ENCODE measurements at regions not wholly inside any gene's neighbourhood (a gene's known extent, or its start where the extent isn't known, plus 50 kb on each side); places are given as distances from the start of the nearest gene placed in this dataset.

DNA sequence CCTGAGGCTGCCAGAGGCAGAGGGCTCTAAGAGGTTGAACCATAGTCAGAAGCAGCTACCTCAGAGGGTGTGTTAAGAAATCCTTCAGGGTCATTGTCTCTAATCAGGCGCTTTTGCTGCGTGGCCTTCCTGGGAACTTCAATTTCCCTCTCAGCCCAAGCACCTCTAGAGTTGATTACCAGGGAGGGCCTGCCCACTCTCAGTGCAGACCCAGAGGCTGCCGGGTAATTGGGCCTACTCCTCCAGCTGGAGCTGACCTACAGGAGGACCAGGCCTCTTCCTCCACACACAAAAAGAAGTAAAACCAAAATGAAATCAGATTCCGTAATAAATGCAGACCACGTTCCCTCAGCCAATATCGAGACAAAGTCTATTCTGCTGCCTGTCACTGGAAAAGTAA lies 305.0 kb upstream of the CCL2 start:
- TF ChIP-seq, protein P1, sequence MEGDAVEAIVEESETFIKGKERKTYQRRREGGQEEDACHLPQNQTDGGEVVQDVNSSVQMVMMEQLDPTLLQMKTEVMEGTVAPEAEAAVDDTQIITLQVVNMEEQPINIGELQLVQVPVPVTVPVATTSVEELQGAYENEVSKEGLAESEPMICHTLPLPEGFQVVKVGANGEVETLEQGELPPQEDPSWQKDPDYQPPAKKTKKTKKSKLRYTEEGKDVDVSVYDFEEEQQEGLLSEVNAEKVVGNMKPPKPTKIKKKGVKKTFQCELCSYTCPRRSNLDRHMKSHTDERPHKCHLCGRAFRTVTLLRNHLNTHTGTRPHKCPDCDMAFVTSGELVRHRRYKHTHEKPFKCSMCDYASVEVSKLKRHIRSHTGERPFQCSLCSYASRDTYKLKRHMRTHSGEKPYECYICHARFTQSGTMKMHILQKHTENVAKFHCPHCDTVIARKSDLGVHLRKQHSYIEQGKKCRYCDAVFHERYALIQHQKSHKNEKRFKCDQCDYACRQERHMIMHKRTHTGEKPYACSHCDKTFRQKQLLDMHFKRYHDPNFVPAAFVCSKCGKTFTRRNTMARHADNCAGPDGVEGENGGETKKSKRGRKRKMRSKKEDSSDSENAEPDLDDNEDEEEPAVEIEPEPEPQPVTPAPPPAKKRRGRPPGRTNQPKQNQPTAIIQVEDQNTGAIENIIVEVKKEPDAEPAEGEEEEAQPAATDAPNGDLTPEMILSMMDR (conservative IDR thresholded peaks at IDR 0.05; ENCODE audit: low read length) = no peak
- TF ChIP-seq EZH2phosphoT487 (IDR thresholded peaks at IDR 0.05; ENCODE audit: borderline replicate concordance) = no peak

All from Loucy (cell line).